ENCODE measurements at regions not wholly inside any gene's neighbourhood (a gene's known extent, or its start where the extent isn't known, plus 50 kb on each side); places are given as distances from the start of the nearest gene placed in this dataset.

GRCh38 chr21:21624674-21625073 lies 626.5 kb downstream of the NCAM2 start:
- Histone ChIP-seq H3K4me3 (ENCODE audit: low read depth, low read length) (no peak overlapping the region), H3K36me3 (ENCODE audit: control insufficient read depth, insufficient read depth, low read length) (no peaks in the 10 kb centered on the region), H3K27me3 (ENCODE audit: control insufficient read depth, insufficient read depth, low read length) (no peaks in the 10 kb centered on the region)
- no peak for TF ChIP-seq CTCF (IDR thresholded peaks at IDR 0.05; ENCODE audit: insufficient read depth, low read depth, low read length)
- ChIA-PET POLR2A (no interaction called here), CTCF (no interaction called here)
- DNase-seq (ENCODE audit: low read depth), result no peak

- no peak for DNase-seq (ENCODE audit: low read depth)
- POLR2A ChIA-PET, result no interaction called here
- Histone ChIP-seq H3K4me3 (ENCODE audit: low read depth, low read length) (no peak overlapping the region), H3K36me3 (ENCODE audit: control insufficient read depth, insufficient read depth, low read length) (no peaks in the 10 kb centered on the region), H3K27me3 (ENCODE audit: control insufficient read depth, insufficient read depth, low read length) (no peaks in the 10 kb centered on the region)
- no peak for TF ChIP-seq CTCF (IDR thresholded peaks at IDR 0.05; ENCODE audit: insufficient read depth, low read depth, low read length)
- CTCF ChIA-PET, result no interaction called here
Observed at GRCh38 chr21:21631961-21632360, 633.8 kb downstream of the NCAM2 start.

- H3K36me3 ChIP-seq (ENCODE audit: control insufficient read depth, insufficient read depth, low read length), result no peaks in the 10 kb centered on the region
- DNase-seq (ENCODE audit: low read depth), result no peak
- H3K27me3 ChIP-seq (ENCODE audit: control insufficient read depth, insufficient read depth, low read length), result no peaks in the 10 kb centered on the region
- CTCF ChIA-PET, result no interaction called here
- no peak for TF ChIP-seq CTCF (IDR thresholded peaks at IDR 0.05; ENCODE audit: insufficient read depth, low read depth, low read length)
- no peak overlapping the region for H3K4me3 ChIP-seq (ENCODE audit: low read depth, low read length)
- POLR2A ChIA-PET, result no interaction called here
Observed at GRCh38 chr21:21632926-21633325, 634.7 kb downstream of the NCAM2 start.

- ChIA-PET POLR2A (no interaction called here), CTCF (interaction anchor here (1.6 kb wide), 1 partner anchor 11 kb away, joined by 3 read pairs; no protein-coding TSS in a partner anchor)
- no peaks in the 10 kb centered on the region for H3K27me3 ChIP-seq (ENCODE audit: control insufficient read depth, insufficient read depth, low read length)
- H3K36me3 ChIP-seq (ENCODE audit: control insufficient read depth, insufficient read depth, low read length), result no peaks in the 10 kb centered on the region
- TF ChIP-seq CTCF (IDR thresholded peaks at IDR 0.05; ENCODE audit: insufficient read depth, low read depth, low read length), result no peak
- no peak for DNase-seq (ENCODE audit: low read depth)
- H3K4me3 ChIP-seq (ENCODE audit: low read depth, low read length), result no peak overlapping the region
Observed at GRCh38 chr21:21661741-21662140, 663.5 kb downstream of the NCAM2 start.

- no peaks in the 10 kb centered on the region for H3K36me3 ChIP-seq (ENCODE audit: control insufficient read depth, insufficient read depth, low read length)
- no peak for TF ChIP-seq CTCF (IDR thresholded peaks at IDR 0.05; ENCODE audit: insufficient read depth, low read depth, low read length)
- no peaks in the 10 kb centered on the region for H3K27me3 ChIP-seq (ENCODE audit: control insufficient read depth, insufficient read depth, low read length)
- ChIA-PET POLR2A (interaction anchor here (0.7 kb wide), 1 partner anchor 57 kb away, joined by 3 read pairs; no protein-coding TSS in a partner anchor), CTCF (interaction anchor here (1.6 kb wide), 1 partner anchor 10 kb away, joined by 3 read pairs; no protein-coding TSS in a partner anchor)
- no peak overlapping the region for H3K4me3 ChIP-seq (ENCODE audit: low read depth, low read length)
- DNase-seq (ENCODE audit: low read depth), result no peak
Observed at GRCh38 chr21:21662776-21663175, 664.6 kb downstream of the NCAM2 start.
